OCI-LY3 (cell line): ENCODE measurements at regions not wholly inside any gene's neighbourhood (a gene's known extent, or its start where the extent isn't known, plus 50 kb on each side); places are given as distances from the start of the nearest gene placed in this dataset.

ENCODE experiments used
- EZH2phosphoT487 ChIP-seq: fragments of 200-600 bp; shearing (Covaris generic); IDR thresholded peaks from 2 replicates; pipeline ENCODE4 v1.6.1; 2018; ENCODE audit warnings: antibody characterized with exemption, mixed run types, low read depth
- TF ChIP-seq, protein P1 (sequence below): fragments of 200-600, 300-600 bp; sonication (generic); IDR thresholded peaks from 2 replicates; pipeline ENCODE4 v1.5.1; 2014; ENCODE audit warnings: antibody characterized with exemption, low read length, low read depth

DNA sequence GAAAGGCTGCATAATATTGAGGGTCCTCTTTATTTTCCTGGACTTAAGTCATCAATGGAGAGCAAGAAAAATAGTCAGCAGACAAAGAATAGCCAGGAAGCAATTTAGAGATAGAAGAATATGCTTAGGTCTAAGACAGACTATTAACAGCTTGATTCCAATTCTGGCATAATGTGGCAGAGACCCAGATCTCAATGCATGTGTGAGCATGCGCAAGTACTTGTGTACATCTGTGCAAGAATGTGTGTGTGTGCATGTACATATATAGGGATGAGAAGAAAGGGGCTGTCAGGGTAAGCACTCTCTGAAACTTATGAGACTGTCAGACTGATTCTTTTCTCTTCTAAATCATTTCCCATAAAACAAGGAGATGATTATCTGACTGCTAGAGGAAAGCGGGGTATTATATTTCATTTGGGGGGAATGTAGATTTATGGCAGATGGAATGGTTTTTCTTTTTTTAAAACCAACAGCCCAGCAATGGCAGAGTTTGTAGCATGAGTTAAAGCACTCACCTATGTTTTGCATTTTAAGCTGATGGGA is 381.3 kb upstream of the SPRED2 start:
- TF ChIP-seq, protein P1, sequence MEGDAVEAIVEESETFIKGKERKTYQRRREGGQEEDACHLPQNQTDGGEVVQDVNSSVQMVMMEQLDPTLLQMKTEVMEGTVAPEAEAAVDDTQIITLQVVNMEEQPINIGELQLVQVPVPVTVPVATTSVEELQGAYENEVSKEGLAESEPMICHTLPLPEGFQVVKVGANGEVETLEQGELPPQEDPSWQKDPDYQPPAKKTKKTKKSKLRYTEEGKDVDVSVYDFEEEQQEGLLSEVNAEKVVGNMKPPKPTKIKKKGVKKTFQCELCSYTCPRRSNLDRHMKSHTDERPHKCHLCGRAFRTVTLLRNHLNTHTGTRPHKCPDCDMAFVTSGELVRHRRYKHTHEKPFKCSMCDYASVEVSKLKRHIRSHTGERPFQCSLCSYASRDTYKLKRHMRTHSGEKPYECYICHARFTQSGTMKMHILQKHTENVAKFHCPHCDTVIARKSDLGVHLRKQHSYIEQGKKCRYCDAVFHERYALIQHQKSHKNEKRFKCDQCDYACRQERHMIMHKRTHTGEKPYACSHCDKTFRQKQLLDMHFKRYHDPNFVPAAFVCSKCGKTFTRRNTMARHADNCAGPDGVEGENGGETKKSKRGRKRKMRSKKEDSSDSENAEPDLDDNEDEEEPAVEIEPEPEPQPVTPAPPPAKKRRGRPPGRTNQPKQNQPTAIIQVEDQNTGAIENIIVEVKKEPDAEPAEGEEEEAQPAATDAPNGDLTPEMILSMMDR = no peak
- no peak for TF ChIP-seq EZH2phosphoT487
